Motor neuron (in vitro differentiated cells): ENCODE measurements at regions not wholly inside any gene's neighbourhood (a gene's known extent, or its start where the extent isn't known, plus 50 kb on each side); places are given as distances from the start of the nearest gene placed in this dataset.
A peak's percentile ranks its signal among the peaks of the same experiment; 100 is the strongest.

ENCODE experiments used
- ATAC-seq, 8 experiments: fragments of 200-7000 bp; cut with Tn5 transposase; replicated peaks in 6 of 8; 2 replicates each; pipeline ENCODE4 v1.8.0; 2021; ENCODE audit warnings: mild to moderate bottlenecking in 8 of 8, moderate library complexity in 8 of 8
- H3K27ac ChIP-seq, 2 donors: fragments of 250-450 bp; sonication (Bioruptor Pico); 2 replicates each; pipeline ENCODE4 v1.9.0; 2021; ENCODE audit warnings: antibody characterized with exemption in 2 of 2, mild to moderate bottlenecking in 2 of 2, moderate library complexity in 1 of 2
- H3K4me1 ChIP-seq, 2 donors: fragments of 250-450 bp; sonication (Bioruptor Pico); replicated peaks in 1 of 2; 2 replicates each; pipeline ENCODE4 v1.6.1; 2021; ENCODE audit warnings: antibody characterized with exemption in 2 of 2, mild to moderate bottlenecking in 2 of 2, moderate library complexity in 1 of 2
- H3K4me3 ChIP-seq, 5 donors: fragments of 250-450 bp; sonication (Bioruptor Pico); 2 replicates each; pipeline ENCODE4 v1.9.0; 2021; ENCODE audit warnings: antibody characterized with exemption in 5 of 5, mild to moderate bottlenecking in 5 of 5, moderate library complexity in 4 of 5
- WGBS, 10 experiments: fragments of 450-650 bp; shearing (Covaris generic); methylation state at CpG; one replicate each; pipeline ENCODE4 v1.0.0; 2022; 5-methylcytosine and 5-hydroxymethylcytosine counted together
- in situ Hi-C, 9 experiments: fragments of 400-800 bp; cut with MboI; loops; one replicate each; pipeline ENCODE4 v1.15.0; 2021; ENCODE audit warnings: low sequenced_read_pairs in 9 of 9, low pct_unique_long_range_greater_than_20kb in 2 of 9; ENCODE audit not compliant: unreplicated experiment in 9 of 9

DNA sequence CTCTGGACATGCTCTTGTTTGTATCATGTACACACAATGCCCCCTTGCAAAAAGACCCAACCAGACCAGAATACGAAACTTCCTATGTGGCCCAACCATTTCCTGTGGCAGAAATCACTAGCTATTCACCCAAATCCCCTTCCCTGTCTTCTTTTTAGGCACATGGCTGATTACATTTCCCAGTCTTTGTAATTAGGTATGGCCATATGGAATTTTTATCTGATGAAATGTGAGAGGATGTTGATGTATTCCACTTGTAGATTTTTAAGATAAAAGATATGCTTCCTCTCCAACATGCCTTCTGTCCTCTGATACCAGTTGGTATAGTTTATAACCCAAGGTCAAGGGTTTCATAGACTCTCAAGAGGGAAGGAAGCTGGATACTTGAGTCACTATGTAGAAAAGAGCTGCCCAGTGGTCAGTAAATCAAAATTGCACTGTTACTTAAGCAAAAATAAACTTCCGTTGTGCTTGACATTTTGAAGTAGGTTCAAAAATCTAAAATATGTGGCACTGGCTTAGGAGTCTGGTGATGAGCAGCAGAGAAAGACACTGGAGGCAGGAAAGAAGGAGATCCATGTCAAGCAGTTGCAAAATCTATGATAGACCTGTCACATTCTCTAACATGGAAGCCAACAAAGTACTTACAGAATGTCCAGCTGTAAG lies 297.4 kb downstream of the SMAD2 start:
- Histone ChIP-seq H3K4me1 (peaks cover 6 to 10% of the 10 kb centered on the region in 2 donors), H3K4me3 (no peak overlapping the region), H3K27ac (no peak overlapping the region)
- no peak for ATAC-seq
- in situ Hi-C loops = no loop called here
- WGBS, 10 experiments = 0 to 86% (median 60%) methylated on average over 1 to 2 of the region's 2 CpGs; no CpG with 5 or more reads in 3 of the 10 experiments

DNA sequence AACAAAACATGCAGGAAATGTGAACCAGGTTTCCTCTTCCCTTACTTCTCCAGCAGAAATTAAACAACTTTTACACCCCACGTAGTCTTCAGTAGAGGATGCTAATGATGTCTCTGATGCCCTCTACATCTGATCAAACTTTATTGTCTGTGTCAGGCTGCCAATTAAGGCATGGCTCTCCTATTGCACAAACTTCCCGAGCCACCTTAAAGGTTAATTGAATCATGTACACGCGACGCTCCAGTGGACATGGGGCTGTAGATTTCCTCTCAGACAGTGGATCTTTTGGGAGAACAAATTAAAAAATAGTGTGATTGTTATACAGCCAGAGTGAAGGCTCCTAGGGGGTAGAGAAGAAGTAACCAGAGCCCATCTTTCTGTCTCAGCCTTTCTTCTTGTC lies 301.6 kb downstream of the SMAD2 start:
- Histone ChIP-seq H3K4me3 (no peak overlapping the region), H3K4me1 (peaks cover 6 to 10% of the 10 kb centered on the region in 2 donors), H3K27ac (no peak overlapping the region)
- no peak for ATAC-seq
- WGBS, 10 experiments = 0 to 79% (median 66%) methylated on average over 1 to 5 of the region's 5 CpGs; no CpG with 5 or more reads in 1 of the 10 experiments
- in situ Hi-C loops = no loop called here

- H3K4me3 ChIP-seq = no peak overlapping the region
- H3K27ac ChIP-seq = no peak overlapping the region
- in situ Hi-C loops = no loop called here
- peak in 5 of 8 experiments; percentile 70 to 96 (median 82) for ATAC-seq
- peaks cover 6 to 10% of the 10 kb centered on the region in 2 donors for H3K4me1 ChIP-seq
Observed at GRCh38 chr18:47628240-47628781, 302.1 kb downstream of the SMAD2 start.

GRCh38 chr18:47627030-47627429 lies 303.4 kb downstream of the SMAD2 start:
- no peak for ATAC-seq
- Histone ChIP-seq H3K4me3 (no peak overlapping the region), H3K27ac (no peak overlapping the region), H3K4me1 (peaks cover 6 to 10% of the 10 kb centered on the region in 2 donors)
- WGBS, 10 experiments = 0 to 92% (median 60%) methylated on average over 1 to 3 of the region's 3 CpGs; no CpG with 5 or more reads in 5 of the 10 experiments
- in situ Hi-C loops = no loop called here

GRCh38 chr18:47619771-47620448 lies 310.5 kb downstream of the SMAD2 start:
- peak in 1 of 8 experiments; percentile 98 for ATAC-seq
- Histone ChIP-seq H3K27ac (no peak overlapping the region), H3K4me1 (no peaks in the 10 kb centered on the region), H3K4me3 (no peak overlapping the region)
- 5 to 100% (median 21%) methylated on average over 1 to 3 of the region's 3 CpGs; no CpG with 5 or more reads in 5 of the 10 experiments for WGBS, 10 experiments
- in situ Hi-C loops = no loop called here

- ATAC-seq = no peak
- 0 to 100% (median 85%) methylated on average over 1 to 3 of the region's 3 CpGs; no CpG with 5 or more reads in 3 of the 10 experiments for WGBS, 10 experiments
- Histone ChIP-seq H3K4me3 (no peak overlapping the region), H3K4me1 (no peaks in the 10 kb centered on the region), H3K27ac (no peak overlapping the region)
- in situ Hi-C loops = no loop called here
Observed at GRCh38 chr18:47618758-47619157, 311.7 kb downstream of the SMAD2 start.

GRCh38 chr18:47615043-47615442 lies 315.4 kb downstream of the SMAD2 start:
- Histone ChIP-seq H3K4me3 (no peak overlapping the region), H3K4me1 (peaks cover 0 to 9% of the 10 kb centered on the region in 2 donors), H3K27ac (no peak overlapping the region)
- in situ Hi-C loops = no loop called here
- WGBS, 10 experiments = 0 to 100% (median 79%) methylated on average over 1 to 2 of the region's 2 CpGs; no CpG with 5 or more reads in 2 of the 10 experiments
- ATAC-seq = no peak

DNA sequence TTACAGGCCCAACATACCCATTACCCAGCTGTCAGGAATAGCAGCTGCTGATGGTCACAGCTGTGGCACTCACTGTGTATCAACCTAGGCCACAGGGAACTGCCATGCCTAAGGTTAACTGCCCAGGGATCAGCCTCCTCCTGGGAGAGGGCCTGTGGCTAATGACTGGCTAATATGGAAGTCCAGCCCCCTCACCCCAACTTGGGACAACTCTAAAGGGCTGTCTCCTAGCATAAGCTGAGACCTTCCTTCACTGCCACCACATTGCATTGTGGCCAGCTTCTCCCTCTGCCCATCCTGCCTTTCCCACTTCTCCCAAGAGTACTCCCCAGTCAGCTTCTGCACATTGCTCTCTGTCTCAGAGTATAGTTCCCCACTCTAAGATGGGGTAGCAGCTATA lies 316.5 kb downstream of the SMAD2 start:
- no peak for ATAC-seq
- H3K4me1 ChIP-seq = peaks cover 0 to 9% of the 10 kb centered on the region in 2 donors
- in situ Hi-C loops = no loop called here
- H3K27ac ChIP-seq = no peak overlapping the region
- no peak overlapping the region for H3K4me3 ChIP-seq

GRCh38 chr18:47611649-47612048 lies 318.8 kb downstream of the SMAD2 start:
- WGBS, 10 experiments = 0 to 55% (median 0%) methylated on average over 1 to 3 of the region's 3 CpGs; no CpG with 5 or more reads in 3 of the 10 experiments
- Histone ChIP-seq H3K27ac (no peak overlapping the region), H3K4me1 (peaks cover 0 to 12% of the 10 kb centered on the region in 2 donors), H3K4me3 (no peak overlapping the region)
- ATAC-seq = no peak
- in situ Hi-C loops = no loop called here

GRCh38 chr18:47606526-47606925 lies 323.9 kb downstream of the SMAD2 start:
- WGBS, 10 experiments = 0 to 100% (median 84%) methylated on average over 1 to 5 of the region's 5 CpGs; no CpG with 5 or more reads in 2 of the 10 experiments
- in situ Hi-C loops = loop anchor here in 1 of 9 experiments (10.0 kb wide), 1 partner anchor 118 kb away; no protein-coding TSS in a partner anchor

GRCh38 chr18:47605093-47605492 lies 325.4 kb downstream of the SMAD2 start:
- Histone ChIP-seq H3K27ac (no peak overlapping the region), H3K4me3 (no peak overlapping the region), H3K4me1 (peaks cover 0 to 2% of the 10 kb centered on the region in 2 donors)
- 0 to 50% (median 20%) methylated on average over 1 of the region's 1 CpG; no CpG with 5 or more reads in 6 of the 10 experiments for WGBS, 10 experiments
- in situ Hi-C loops = loop anchor here in 1 of 9 experiments (10.0 kb wide), 1 partner anchor 120 kb away; no protein-coding TSS in a partner anchor
- ATAC-seq = no peak

More at GRCh38 chr18:47606526-47606925, 323.9 kb downstream of the SMAD2 start:
- Histone ChIP-seq H3K4me1 (peaks cover 0 to 5% of the 10 kb centered on the region in 2 donors), H3K4me3 (no peak overlapping the region), H3K27ac (no peak overlapping the region)
- ATAC-seq = no peak

DNA sequence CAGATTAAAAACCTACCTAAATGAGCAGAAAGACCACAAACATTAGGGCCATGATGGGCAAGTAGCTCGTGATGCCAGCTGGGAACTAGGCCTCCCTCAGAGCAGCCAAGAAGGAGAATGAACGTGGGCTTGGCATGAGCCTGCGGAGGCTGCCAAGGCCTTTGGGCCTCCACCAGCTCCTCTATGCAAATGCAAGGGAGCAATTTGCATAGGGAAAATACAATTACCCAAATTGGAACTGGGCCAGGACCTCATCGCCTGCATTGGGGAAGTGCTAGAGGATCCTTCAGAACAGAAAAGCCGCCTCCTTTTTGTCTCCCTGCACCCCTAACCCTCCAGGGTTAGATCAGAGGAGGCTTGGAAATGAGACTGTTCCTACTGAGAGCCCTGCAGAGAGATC lies 326.4 kb downstream of the SMAD2 start:
- in situ Hi-C loops = loop anchor here in 1 of 9 experiments (10.0 kb wide), 1 partner anchor 121 kb away; no protein-coding TSS in a partner anchor
- H3K4me3 ChIP-seq = no peak overlapping the region
- no peak overlapping the region for H3K27ac ChIP-seq
- ATAC-seq = peak in 3 of 8 experiments; percentile 28 to 56 (median 55)
- WGBS, 10 experiments = 0 to 88% (median 72%) methylated on average over 1 to 5 of the region's 5 CpGs; no CpG with 5 or more reads in 4 of the 10 experiments
- peaks cover 0 to 2% of the 10 kb centered on the region in 2 donors for H3K4me1 ChIP-seq

DNA sequence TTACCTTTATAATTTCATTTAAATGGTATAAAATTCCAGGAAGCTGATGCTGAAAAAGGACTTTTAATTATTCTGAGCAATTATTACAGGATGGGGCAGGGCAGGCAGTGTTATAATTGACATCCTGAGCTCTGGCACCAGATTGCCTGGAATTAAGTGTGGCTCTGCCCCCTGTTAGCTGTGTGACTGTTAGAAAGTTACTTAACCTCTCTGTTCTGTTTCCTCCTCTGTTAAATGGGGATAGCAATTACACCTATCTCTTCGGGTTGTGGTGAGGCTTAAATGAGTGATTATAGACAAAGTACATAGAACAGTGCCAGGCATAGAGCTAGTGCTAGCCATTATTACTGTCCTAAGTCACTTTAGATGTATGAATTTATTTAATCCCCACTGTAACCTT lies 327.3 kb downstream of the SMAD2 start:
- H3K27ac ChIP-seq = no peak overlapping the region
- H3K4me1 ChIP-seq = peaks cover 0 to 2% of the 10 kb centered on the region in 2 donors
- ATAC-seq = no peak
- H3K4me3 ChIP-seq = no peak overlapping the region
- WGBS, 10 experiments = 14 to 86% (median 85%) methylated on average over 1 of the region's 1 CpG; no CpG with 5 or more reads in 6 of the 10 experiments
- in situ Hi-C loops = loop anchor here in 1 of 9 experiments (10.0 kb wide), 1 partner anchor 122 kb away; no protein-coding TSS in a partner anchor
